HG03103 (cell line): ENCODE measurements at regions not wholly inside any gene's neighbourhood (a gene's known extent, or its start where the extent isn't known, plus 50 kb on each side); places are given as distances from the start of the nearest gene placed in this dataset.

Experiments used
- ATAC-seq: cut with Tn5 transposase; IDR thresholded peaks from one replicate; pipeline ENCODE4 v1.9.1; 2021; ENCODE audit warnings: low read depth; ENCODE audit not compliant: unreplicated experiment

DNA sequence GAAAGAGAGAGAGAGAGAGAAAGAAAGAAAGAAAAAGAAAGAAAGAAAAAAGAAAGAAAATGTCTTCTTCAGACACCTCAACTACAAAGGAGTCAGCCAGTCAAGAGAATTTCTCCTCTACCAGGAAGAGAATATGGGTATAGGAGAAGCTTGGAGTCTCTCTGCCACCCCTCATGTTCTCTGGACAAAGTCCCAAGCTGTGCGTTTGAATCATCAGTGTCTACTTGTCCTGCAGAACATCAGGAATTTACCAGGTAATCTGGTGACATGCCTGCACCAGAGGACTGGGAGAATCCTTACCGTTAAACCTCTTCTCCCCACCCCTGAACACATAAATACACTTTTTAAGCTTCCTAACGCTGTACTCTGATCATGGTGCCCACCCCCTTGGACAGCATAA, 119.5 kb downstream of the TM9SF2 start:
- no peak for ATAC-seq

DNA sequence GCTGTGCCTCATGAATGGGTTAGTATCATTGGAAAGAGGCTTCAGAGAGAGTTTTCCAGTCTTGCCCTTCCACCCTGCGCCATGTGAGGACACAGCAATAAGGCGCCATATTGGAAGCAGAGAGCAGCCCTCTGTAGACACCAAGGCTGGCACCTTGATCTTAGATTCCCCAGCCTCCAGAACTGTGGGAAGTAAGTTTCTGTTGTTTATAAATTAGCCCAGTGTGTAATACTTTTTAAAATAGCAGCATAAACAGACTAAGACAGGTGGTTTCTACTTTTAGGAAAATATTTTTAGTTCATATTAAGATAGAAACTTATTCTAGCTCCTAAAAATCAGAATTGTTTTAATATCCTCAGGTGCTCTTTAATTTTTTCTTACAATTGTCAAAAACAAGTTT, 117.9 kb downstream of the TM9SF2 start:
- ATAC-seq = no peak

DNA sequence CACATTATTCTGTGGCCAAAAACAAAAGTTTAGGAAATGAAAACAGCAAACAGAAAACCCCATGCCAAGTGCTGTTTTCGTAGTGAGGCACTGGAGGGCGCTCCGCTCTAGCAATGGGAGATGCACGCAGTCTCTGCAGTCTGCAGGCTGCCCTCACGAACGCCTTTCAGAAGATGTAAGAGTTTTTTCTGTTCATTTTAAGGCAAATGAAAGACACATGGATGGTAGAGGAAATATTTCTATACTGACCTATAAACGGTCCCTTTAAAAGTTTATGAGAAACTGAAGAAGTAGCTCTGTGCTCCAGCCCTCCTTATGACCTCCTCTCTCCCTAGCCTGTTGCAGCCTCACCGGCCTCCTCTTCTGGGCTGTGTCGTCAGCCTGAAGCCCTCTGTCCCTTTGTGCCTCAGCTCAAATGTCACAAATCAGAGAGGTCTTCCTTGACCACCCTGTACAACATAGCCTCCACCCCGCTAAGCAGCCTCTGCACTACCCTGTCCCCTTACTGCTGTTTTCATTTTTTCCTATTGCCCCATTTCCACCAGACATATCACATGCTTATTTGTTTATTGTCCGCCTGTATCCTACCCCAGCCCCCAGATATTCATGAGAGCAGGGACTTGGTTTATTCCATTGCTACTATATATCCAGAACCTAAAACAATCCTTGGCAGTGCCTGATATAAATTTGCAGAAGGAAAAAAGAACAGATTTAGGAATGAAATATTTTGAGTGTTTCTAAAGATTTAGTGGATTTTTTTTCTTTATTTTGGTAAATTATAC, 116.4 kb downstream of the TM9SF2 start:
- no peak for ATAC-seq

- no peak for ATAC-seq
These were observed 113.2 kb downstream of the TM9SF2 start for GRCh38 chr13:99614465-99614885.
